ENCODE measurements at regions not wholly inside any gene's neighbourhood (a gene's known extent, or its start where the extent isn't known, plus 50 kb on each side); places are given as distances from the start of the nearest gene placed in this dataset.

DNA sequence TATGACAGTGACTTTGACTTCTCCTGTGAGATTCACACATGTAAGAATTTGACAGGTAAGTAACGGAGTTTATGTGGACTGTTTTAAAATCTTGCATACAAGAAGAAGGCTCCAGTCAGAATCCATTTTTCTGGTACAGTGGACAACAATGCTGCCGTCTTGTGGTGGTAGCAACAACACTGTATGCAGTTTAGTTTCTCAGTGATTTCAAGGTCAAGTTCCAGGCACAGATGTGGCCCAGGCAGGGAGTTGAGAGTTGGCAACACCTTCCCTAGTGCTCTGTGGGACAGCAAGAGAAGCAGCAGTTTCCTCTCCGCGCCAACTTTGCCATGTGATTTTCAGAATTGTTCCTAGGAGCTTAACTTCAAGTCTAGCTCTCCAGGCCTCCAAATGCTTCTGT lies 56.0 kb upstream of the STPG2 start:
- Histone ChIP-seq H3K27ac (no peak overlapping the region), H3K4me2 (no peak overlapping the region), H3K4me1 (no peaks in the 10 kb centered on the region), H3K9me3 (no peaks in the 10 kb centered on the region; the same call in 2 of the 3 replicates), H3K4me3 (no peak overlapping the region)
- DNase-seq (ENCODE audit: low read depth in 1 of 2, low spot score in 1 of 2) (no peak), ATAC-seq (no peak), FAIRE-seq (no peak)
- TF ChIP-seq, protein P1, sequence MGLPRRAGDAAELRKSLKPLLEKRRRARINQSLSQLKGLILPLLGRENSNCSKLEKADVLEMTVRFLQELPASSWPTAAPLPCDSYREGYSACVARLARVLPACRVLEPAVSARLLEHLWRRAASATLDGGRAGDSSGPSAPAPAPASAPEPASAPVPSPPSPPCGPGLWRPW (IDR thresholded peaks at IDR 0.05): no peak
- TF ChIP-seq, protein P2, sequence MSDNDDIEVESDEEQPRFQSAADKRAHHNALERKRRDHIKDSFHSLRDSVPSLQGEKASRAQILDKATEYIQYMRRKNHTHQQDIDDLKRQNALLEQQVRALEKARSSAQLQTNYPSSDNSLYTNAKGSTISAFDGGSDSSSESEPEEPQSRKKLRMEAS (IDR thresholded peaks at IDR 0.05): no peak
- TF ChIP-seq POLR2A (IDR thresholded peaks at IDR 0.05; ENCODE audit: low read length): no peak
- no peak for TF ChIP-seq GATA3 (IDR thresholded peaks at IDR 0.05; ENCODE audit: borderline replicate concordance)
- no peak for TF ChIP-seq RARB (CRISPR knock-in tag; IDR thresholded peaks at IDR 0.05)
- TF ChIP-seq MYC (IDR thresholded peaks at IDR 0.05; ENCODE audit: borderline replicate concordance, low read length): no peak
- TF ChIP-seq HDAC2 (IDR thresholded peaks at IDR 0.05): no peak
- no peak for TF ChIP-seq FOXS1 (CRISPR knock-in tag; IDR thresholded peaks at IDR 0.05)
- no peak for TF ChIP-seq MAFK (IDR thresholded peaks at IDR 0.05; ENCODE audit: partially characterized antibody)
- no peak for TF ChIP-seq CBX8 (IDR thresholded peaks at IDR 0.05)
- TF ChIP-seq ZSCAN20 (CRISPR knock-in tag; IDR thresholded peaks at IDR 0.05): no peak
- no peak for TF ChIP-seq EP300 (IDR thresholded peaks at IDR 0.05)
- TF ChIP-seq FOSL2 (IDR thresholded peaks at IDR 0.05): no peak
- TF ChIP-seq FOSL2 (CRISPR knock-in tag; IDR thresholded peaks at IDR 0.05): no peak
- no peak for TF ChIP-seq CHD4 (IDR thresholded peaks at IDR 0.05; ENCODE audit: borderline replicate concordance)
- no peak for TF ChIP-seq KDM5A (IDR thresholded peaks at IDR 0.05)
- no peak for TF ChIP-seq MAZ (IDR thresholded peaks at IDR 0.05; ENCODE audit: borderline replicate concordance, low read depth, low read length)
- TF ChIP-seq, protein P3, sequence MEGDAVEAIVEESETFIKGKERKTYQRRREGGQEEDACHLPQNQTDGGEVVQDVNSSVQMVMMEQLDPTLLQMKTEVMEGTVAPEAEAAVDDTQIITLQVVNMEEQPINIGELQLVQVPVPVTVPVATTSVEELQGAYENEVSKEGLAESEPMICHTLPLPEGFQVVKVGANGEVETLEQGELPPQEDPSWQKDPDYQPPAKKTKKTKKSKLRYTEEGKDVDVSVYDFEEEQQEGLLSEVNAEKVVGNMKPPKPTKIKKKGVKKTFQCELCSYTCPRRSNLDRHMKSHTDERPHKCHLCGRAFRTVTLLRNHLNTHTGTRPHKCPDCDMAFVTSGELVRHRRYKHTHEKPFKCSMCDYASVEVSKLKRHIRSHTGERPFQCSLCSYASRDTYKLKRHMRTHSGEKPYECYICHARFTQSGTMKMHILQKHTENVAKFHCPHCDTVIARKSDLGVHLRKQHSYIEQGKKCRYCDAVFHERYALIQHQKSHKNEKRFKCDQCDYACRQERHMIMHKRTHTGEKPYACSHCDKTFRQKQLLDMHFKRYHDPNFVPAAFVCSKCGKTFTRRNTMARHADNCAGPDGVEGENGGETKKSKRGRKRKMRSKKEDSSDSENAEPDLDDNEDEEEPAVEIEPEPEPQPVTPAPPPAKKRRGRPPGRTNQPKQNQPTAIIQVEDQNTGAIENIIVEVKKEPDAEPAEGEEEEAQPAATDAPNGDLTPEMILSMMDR (IDR thresholded peaks at IDR 0.05): no peak
- TF ChIP-seq, protein P4, sequence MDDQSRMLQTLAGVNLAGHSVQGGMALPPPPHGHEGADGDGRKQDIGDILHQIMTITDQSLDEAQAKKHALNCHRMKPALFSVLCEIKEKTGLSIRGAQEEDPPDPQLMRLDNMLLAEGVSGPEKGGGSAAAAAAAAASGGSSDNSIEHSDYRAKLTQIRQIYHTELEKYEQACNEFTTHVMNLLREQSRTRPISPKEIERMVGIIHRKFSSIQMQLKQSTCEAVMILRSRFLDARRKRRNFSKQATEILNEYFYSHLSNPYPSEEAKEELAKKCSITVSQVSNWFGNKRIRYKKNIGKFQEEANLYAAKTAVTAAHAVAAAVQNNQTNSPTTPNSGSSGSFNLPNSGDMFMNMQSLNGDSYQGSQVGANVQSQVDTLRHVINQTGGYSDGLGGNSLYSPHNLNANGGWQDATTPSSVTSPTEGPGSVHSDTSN (IDR thresholded peaks at IDR 0.05): no peak
- CTCF ChIA-PET: no interaction called here
- 89% methylated on average over 4 of the region's 4 CpGs for WGBS (ENCODE audit: missing lambda C conversion rate)
- POLR2A ChIA-PET: no interaction called here

DNA sequence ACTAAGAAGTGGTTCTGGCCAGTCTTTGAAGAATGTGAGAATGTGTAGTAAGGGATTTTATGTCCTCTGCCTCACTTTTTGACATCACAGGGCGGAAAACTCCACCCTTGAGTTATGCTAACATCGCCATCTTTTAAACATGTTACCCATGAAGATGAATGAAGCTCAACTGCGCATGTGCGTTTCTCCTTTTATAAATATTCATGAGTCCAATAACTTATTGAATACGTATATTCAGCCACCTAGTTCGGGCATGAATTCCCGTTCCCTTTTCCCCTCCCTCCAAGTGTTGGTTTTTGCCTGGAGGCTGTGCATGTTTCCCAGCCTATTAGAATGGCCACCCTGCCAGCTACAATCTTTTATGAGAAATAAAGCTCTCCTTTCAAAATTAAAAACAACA lies 51.7 kb upstream of the STPG2 start:
- no peak overlapping the region for H3K27ac ChIP-seq
- H3K9me3 ChIP-seq: peaks cover 14% of the 10 kb centered on the region; the same call in 2 of the 3 replicates
- DNase-seq (ENCODE audit: low read depth in 1 of 2, low spot score in 1 of 2): no peak
- WGBS (ENCODE audit: missing lambda C conversion rate): 75% methylated on average over 7 of the region's 7 CpGs
- no peak for ATAC-seq
- H3K4me2 ChIP-seq: no peak overlapping the region
- FAIRE-seq: no peak
- POLR2A ChIA-PET: no interaction called here
- CTCF ChIA-PET: interaction anchor here (0.6 kb wide), 1 partner anchor 595 kb away, joined by 5 read pairs; no protein-coding TSS in a partner anchor
- no peaks in the 10 kb centered on the region for H3K4me1 ChIP-seq
- H3K4me3 ChIP-seq: no peak overlapping the region
- TF ChIP-seq CBX2 (IDR thresholded peaks at IDR 0.05; ENCODE audit: borderline replicate concordance, low read depth) (no peak), SREBF2 (IDR thresholded peaks at IDR 0.05) (no peak), ESRRA (IDR thresholded peaks at IDR 0.05; ENCODE audit: borderline replicate concordance, low read length) (no peak), POLR2AphosphoS2 (conservative IDR thresholded peaks at IDR 0.05; ENCODE audit: low read length) (no peak), HOXB5 (CRISPR knock-in tag; IDR thresholded peaks at IDR 0.05) (no peak), ZSCAN20 (CRISPR knock-in tag; IDR thresholded peaks at IDR 0.05) (no peak), CHD4 (IDR thresholded peaks at IDR 0.05; ENCODE audit: borderline replicate concordance) (no peak), HDAC2 (IDR thresholded peaks at IDR 0.05) (no peak), CHD2 (IDR thresholded peaks at IDR 0.05; ENCODE audit: low read length, partially characterized antibody) (no peak), CEBPB (IDR thresholded peaks at IDR 0.05) (no peak), NPAS2 (CRISPR knock-in tag; IDR thresholded peaks at IDR 0.05; ENCODE audit: borderline replicate concordance) (no peak), CBX8 (IDR thresholded peaks at IDR 0.05) (no peak)
- TF ChIP-seq, protein P5, sequence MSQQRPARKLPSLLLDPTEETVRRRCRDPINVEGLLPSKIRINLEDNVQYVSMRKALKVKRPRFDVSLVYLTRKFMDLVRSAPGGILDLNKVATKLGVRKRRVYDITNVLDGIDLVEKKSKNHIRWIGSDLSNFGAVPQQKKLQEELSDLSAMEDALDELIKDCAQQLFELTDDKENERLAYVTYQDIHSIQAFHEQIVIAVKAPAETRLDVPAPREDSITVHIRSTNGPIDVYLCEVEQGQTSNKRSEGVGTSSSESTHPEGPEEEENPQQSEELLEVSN (IDR thresholded peaks at IDR 0.05; ENCODE audit: borderline replicate concordance, low read depth): no peak
- TF ChIP-seq, protein P6, sequence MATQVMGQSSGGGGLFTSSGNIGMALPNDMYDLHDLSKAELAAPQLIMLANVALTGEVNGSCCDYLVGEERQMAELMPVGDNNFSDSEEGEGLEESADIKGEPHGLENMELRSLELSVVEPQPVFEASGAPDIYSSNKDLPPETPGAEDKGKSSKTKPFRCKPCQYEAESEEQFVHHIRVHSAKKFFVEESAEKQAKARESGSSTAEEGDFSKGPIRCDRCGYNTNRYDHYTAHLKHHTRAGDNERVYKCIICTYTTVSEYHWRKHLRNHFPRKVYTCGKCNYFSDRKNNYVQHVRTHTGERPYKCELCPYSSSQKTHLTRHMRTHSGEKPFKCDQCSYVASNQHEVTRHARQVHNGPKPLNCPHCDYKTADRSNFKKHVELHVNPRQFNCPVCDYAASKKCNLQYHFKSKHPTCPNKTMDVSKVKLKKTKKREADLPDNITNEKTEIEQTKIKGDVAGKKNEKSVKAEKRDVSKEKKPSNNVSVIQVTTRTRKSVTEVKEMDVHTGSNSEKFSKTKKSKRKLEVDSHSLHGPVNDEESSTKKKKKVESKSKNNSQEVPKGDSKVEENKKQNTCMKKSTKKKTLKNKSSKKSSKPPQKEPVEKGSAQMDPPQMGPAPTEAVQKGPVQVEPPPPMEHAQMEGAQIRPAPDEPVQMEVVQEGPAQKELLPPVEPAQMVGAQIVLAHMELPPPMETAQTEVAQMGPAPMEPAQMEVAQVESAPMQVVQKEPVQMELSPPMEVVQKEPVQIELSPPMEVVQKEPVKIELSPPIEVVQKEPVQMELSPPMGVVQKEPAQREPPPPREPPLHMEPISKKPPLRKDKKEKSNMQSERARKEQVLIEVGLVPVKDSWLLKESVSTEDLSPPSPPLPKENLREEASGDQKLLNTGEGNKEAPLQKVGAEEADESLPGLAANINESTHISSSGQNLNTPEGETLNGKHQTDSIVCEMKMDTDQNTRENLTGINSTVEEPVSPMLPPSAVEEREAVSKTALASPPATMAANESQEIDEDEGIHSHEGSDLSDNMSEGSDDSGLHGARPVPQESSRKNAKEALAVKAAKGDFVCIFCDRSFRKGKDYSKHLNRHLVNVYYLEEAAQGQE (IDR thresholded peaks at IDR 0.05): no peak
- TF ChIP-seq, protein P1 (IDR thresholded peaks at IDR 0.05): no peak
- TF ChIP-seq, protein P7, sequence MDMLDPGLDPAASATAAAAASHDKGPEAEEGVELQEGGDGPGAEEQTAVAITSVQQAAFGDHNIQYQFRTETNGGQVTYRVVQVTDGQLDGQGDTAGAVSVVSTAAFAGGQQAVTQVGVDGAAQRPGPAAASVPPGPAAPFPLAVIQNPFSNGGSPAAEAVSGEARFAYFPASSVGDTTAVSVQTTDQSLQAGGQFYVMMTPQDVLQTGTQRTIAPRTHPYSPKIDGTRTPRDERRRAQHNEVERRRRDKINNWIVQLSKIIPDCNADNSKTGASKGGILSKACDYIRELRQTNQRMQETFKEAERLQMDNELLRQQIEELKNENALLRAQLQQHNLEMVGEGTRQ (IDR thresholded peaks at IDR 0.05): no peak
- TF ChIP-seq, protein P8, sequence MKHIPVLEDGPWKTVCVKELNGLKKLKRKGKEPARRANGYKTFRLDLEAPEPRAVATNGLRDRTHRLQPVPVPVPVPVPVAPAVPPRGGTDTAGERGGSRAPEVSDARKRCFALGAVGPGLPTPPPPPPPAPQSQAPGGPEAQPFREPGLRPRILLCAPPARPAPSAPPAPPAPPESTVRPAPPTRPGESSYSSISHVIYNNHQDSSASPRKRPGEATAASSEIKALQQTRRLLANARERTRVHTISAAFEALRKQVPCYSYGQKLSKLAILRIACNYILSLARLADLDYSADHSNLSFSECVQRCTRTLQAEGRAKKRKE (CRISPR knock-in tag; IDR thresholded peaks at IDR 0.05; ENCODE audit: low read depth): no peak
